PFSK-1 (cell line): ENCODE measurements at regions not wholly inside any gene's neighbourhood (a gene's known extent, or its start where the extent isn't known, plus 50 kb on each side); places are given as distances from the start of the nearest gene placed in this dataset.
A peak's percentile ranks its signal among the peaks of the same experiment; 100 is the strongest.

ENCODE experiments used
- FOXP2 ChIP-seq: optimal IDR thresholded peaks from 2 replicates; pipeline ENCODE3; 2011; ENCODE audit warnings: borderline replicate concordance, control low read depth, inconsistent platforms; ENCODE audit not compliant: insufficient read depth; ENCODE audit errors: extremely low read length, extremely low read depth
- POLR2AphosphoS5 ChIP-seq: IDR thresholded peaks from 2 replicates; pipeline ENCODE4 v1.6.1; 2012; ENCODE audit warnings: low read depth, mild to moderate bottlenecking, control low read depth, low read length, moderate library complexity
- REST ChIP-seq, 2 experiments: IDR thresholded peaks; 2 replicates each; pipeline versions ENCODE4 v1.6.1 to v1.8.0; 2011 to 2012; ENCODE audit warnings: low read depth in 2 of 2, low read length in 2 of 2, control low read depth in 1 of 2, inconsistent platforms in 1 of 2, mild to moderate bottlenecking in 1 of 2, moderate library complexity in 1 of 2; ENCODE audit not compliant: insufficient read depth in 1 of 2
- SIN3A ChIP-seq: IDR thresholded peaks from 2 replicates; pipeline ENCODE4 v1.6.1; 2012; ENCODE audit warnings: mild to moderate bottlenecking, low read length, moderate library complexity, borderline replicate concordance; ENCODE audit not compliant: insufficient read depth
- TAF1 ChIP-seq: IDR thresholded peaks from 2 replicates; pipeline ENCODE4 v1.6.1; 2012; ENCODE audit warnings: low read length, control low read depth, borderline replicate concordance; ENCODE audit not compliant: insufficient read depth

GRCh38 chr11:119493712-119494111, 70.7 kb upstream of the THY1 start:
- TF ChIP-seq SIN3A (no peak), REST (IDR thresholded peaks at IDR 0.05; ENCODE audit: insufficient read depth in 1 of 2, low read depth in 2 of 2, low read length in 2 of 2) (peak; percentile 92 to 98), FOXP2 (no peak)

GRCh38 chr11:119491753-119492510, 69.0 kb upstream of the THY1 start:
- no peak for TF ChIP-seq REST (IDR thresholded peaks at IDR 0.05; ENCODE audit: insufficient read depth in 1 of 2, low read depth in 2 of 2, low read length in 2 of 2)
- no peak for TF ChIP-seq SIN3A
- no peak for TF ChIP-seq TAF1
- no peak for TF ChIP-seq POLR2AphosphoS5
- no peak for TF ChIP-seq FOXP2

- no peak for TF ChIP-seq TAF1
- TF ChIP-seq FOXP2 = no peak
- TF ChIP-seq POLR2AphosphoS5 = no peak
- TF ChIP-seq SIN3A = no peak
- TF ChIP-seq REST (IDR thresholded peaks at IDR 0.05; ENCODE audit: insufficient read depth in 1 of 2, low read depth in 2 of 2, low read length in 2 of 2) = no peak
These were observed 67.5 kb upstream of the THY1 start for GRCh38 chr11:119490253-119491006.

GRCh38 chr11:119489087-119489486, 66.1 kb upstream of the THY1 start:
- no peak for TF ChIP-seq REST (IDR thresholded peaks at IDR 0.05; ENCODE audit: insufficient read depth in 1 of 2, low read depth in 2 of 2, low read length in 2 of 2)
- TF ChIP-seq TAF1 = no peak
- TF ChIP-seq POLR2AphosphoS5 = no peak
- TF ChIP-seq SIN3A = no peak
- TF ChIP-seq FOXP2 = no peak
